HG03565 (cell line): ENCODE measurements at regions not wholly inside any gene's neighbourhood (a gene's known extent, or its start where the extent isn't known, plus 50 kb on each side); places are given as distances from the start of the nearest gene placed in this dataset.

Experiments used
- ATAC-seq: cut with Tn5 transposase; IDR thresholded peaks from one replicate; pipeline ENCODE4 v1.9.1; 2021; ENCODE audit warnings: mild to moderate bottlenecking, moderate library complexity; ENCODE audit not compliant: unreplicated experiment

- peak; percentile 60 for ATAC-seq
Measured at GRCh38 chr20:53750827-53751619, 157.4 kb upstream of the ZNF217 start.

GRCh38 chr20:53749499-53749898, 155.9 kb upstream of the ZNF217 start:
- ATAC-seq, result no peak

GRCh38 chr20:53748821-53749421, 155.3 kb upstream of the ZNF217 start:
- no peak for ATAC-seq

- no peak for ATAC-seq
Measured at GRCh38 chr20:53748176-53748575, 154.5 kb upstream of the ZNF217 start.

- no peak for ATAC-seq
Measured at GRCh38 chr20:53743607-53744260, 150.1 kb upstream of the ZNF217 start.

GRCh38 chr20:53742685-53743081, 149.0 kb upstream of the ZNF217 start:
- ATAC-seq, result no peak

- no peak for ATAC-seq
Measured at GRCh38 chr20:53741726-53742028, 148.0 kb upstream of the ZNF217 start.

- ATAC-seq, result peak; percentile 30
Measured at GRCh38 chr20:53739799-53740785, 146.5 kb upstream of the ZNF217 start.

- ATAC-seq, result no peak
Measured at GRCh38 chr20:53738945-53739798, 145.5 kb upstream of the ZNF217 start.

- no peak for ATAC-seq
Measured at GRCh38 chr20:53738039-53738944, 144.7 kb upstream of the ZNF217 start.

- no peak for ATAC-seq
Measured at GRCh38 chr20:53737396-53738038, 143.9 kb upstream of the ZNF217 start.

- ATAC-seq, result no peak
Measured at GRCh38 chr20:53736757-53737395, 143.2 kb upstream of the ZNF217 start.

GRCh38 chr20:53736122-53736756, 142.6 kb upstream of the ZNF217 start:
- no peak for ATAC-seq

- no peak for ATAC-seq
Measured at GRCh38 chr20:53735536-53736050, 142.0 kb upstream of the ZNF217 start.

- ATAC-seq, result no peak
Measured at GRCh38 chr20:53734006-53734688, 140.5 kb upstream of the ZNF217 start.

GRCh38 chr20:53731595-53731994, 138.0 kb upstream of the ZNF217 start:
- ATAC-seq, result no peak

- ATAC-seq, result no peak
Measured at GRCh38 chr20:53728359-53728758, 134.7 kb upstream of the ZNF217 start.
